IPS-18c (cell line): ENCODE measurements at regions not wholly inside any gene's neighbourhood (a gene's known extent, or its start where the extent isn't known, plus 50 kb on each side); places are given as distances from the start of the nearest gene placed in this dataset.
"Not testable (repeated sequence)": the region's sequence is repeated elsewhere in the genome, so short reads cannot be mapped to it uniquely, and the experiment has no call there.

Source experiments
- H3K4me3 ChIP-seq: 2 replicates; pipeline ENCODE4 v1.7.0; 2013; ENCODE audit warnings: low read depth, mild to moderate bottlenecking, low read length, moderate library complexity; ENCODE audit not compliant: insufficient read depth
- H3K9me3 ChIP-seq: one replicate; pipeline ENCODE4 v1.6.1; 2013; ENCODE audit warnings: mild to moderate bottlenecking, low read length, moderate library complexity; ENCODE audit not compliant: control insufficient read depth, insufficient read depth

- no peaks in the 10 kb centered on the region for H3K9me3 ChIP-seq
- no peak overlapping the region; the same call in 1 of the 2 replicates for H3K4me3 ChIP-seq
Observed at GRCh38 chr5:118478852-118479251, 509.5 kb downstream of the DTWD2 start.

- H3K4me3 ChIP-seq: no peak overlapping the region
Observed at GRCh38 chr5:118468085-118468484, 520.3 kb downstream of the DTWD2 start.

GRCh38 chr5:118467103-118467502 lies 521.2 kb downstream of the DTWD2 start:
- Histone ChIP-seq H3K4me3 (no peak overlapping the region), H3K9me3 (no peaks in the 10 kb centered on the region)

More at GRCh38 chr5:118468085-118468484, 520.3 kb downstream of the DTWD2 start:
- H3K9me3 ChIP-seq: no peaks in the 10 kb centered on the region

- Histone ChIP-seq H3K4me3 (no peak overlapping the region), H3K9me3 (no peaks in the 10 kb centered on the region)
Observed at GRCh38 chr5:118466418-118466817, 521.9 kb downstream of the DTWD2 start.

- H3K4me3 ChIP-seq, H3K9me3 ChIP-seq: not testable (repeated sequence)
Observed at GRCh38 chr5:118462276-118462675, 526.1 kb downstream of the DTWD2 start.

GRCh38 chr5:118461436-118461835 lies 526.9 kb downstream of the DTWD2 start:
- no peak overlapping the region for H3K4me3 ChIP-seq
- H3K9me3 ChIP-seq: no peaks in the 10 kb centered on the region

GRCh38 chr5:118459490-118459889 lies 528.9 kb downstream of the DTWD2 start:
- no peaks in the 10 kb centered on the region for H3K9me3 ChIP-seq
- no peak overlapping the region for H3K4me3 ChIP-seq

GRCh38 chr5:118456085-118456484 lies 532.3 kb downstream of the DTWD2 start:
- Histone ChIP-seq H3K4me3 (no peak overlapping the region), H3K9me3 (no peaks in the 10 kb centered on the region)

GRCh38 chr5:118451697-118452247 lies 536.6 kb downstream of the DTWD2 start:
- Histone ChIP-seq H3K4me3 (no peak overlapping the region), H3K9me3 (no peaks in the 10 kb centered on the region)

- no peaks in the 10 kb centered on the region for H3K9me3 ChIP-seq
- no peak overlapping the region for H3K4me3 ChIP-seq
Observed at GRCh38 chr5:118450554-118451332, 537.6 kb downstream of the DTWD2 start.

- Histone ChIP-seq H3K4me3 (no peak overlapping the region), H3K9me3 (no peaks in the 10 kb centered on the region)
Observed at GRCh38 chr5:118447350-118447749, 541.0 kb downstream of the DTWD2 start.

- Histone ChIP-seq H3K4me3 (no peak overlapping the region), H3K9me3 (no peaks in the 10 kb centered on the region)
Observed at GRCh38 chr5:118441956-118442355, 546.4 kb downstream of the DTWD2 start.

GRCh38 chr5:118441034-118441433 lies 547.3 kb downstream of the DTWD2 start:
- Histone ChIP-seq H3K9me3 (no peaks in the 10 kb centered on the region), H3K4me3 (no peak overlapping the region)

GRCh38 chr5:118440496-118440895 lies 547.9 kb downstream of the DTWD2 start:
- Histone ChIP-seq H3K4me3 (no peak overlapping the region), H3K9me3 (no peaks in the 10 kb centered on the region)

GRCh38 chr5:118439831-118440230 lies 548.5 kb downstream of the DTWD2 start:
- Histone ChIP-seq H3K4me3 (no peak overlapping the region), H3K9me3 (no peaks in the 10 kb centered on the region)

- no peaks in the 10 kb centered on the region for H3K9me3 ChIP-seq
- H3K4me3 ChIP-seq: no peak overlapping the region
Observed at GRCh38 chr5:118435131-118435530, 553.2 kb downstream of the DTWD2 start.

GRCh38 chr5:118434522-118434921 lies 553.8 kb downstream of the DTWD2 start:
- H3K4me3 ChIP-seq: no peak overlapping the region
- no peaks in the 10 kb centered on the region for H3K9me3 ChIP-seq

GRCh38 chr5:118430076-118430475 lies 558.3 kb downstream of the DTWD2 start:
- no peak overlapping the region for H3K4me3 ChIP-seq
- no peaks in the 10 kb centered on the region for H3K9me3 ChIP-seq

- Histone ChIP-seq H3K4me3 (no peak overlapping the region), H3K9me3 (no peaks in the 10 kb centered on the region)
Observed at GRCh38 chr5:118407958-118408357, 580.4 kb downstream of the DTWD2 start.
